ENCODE measurements at regions not wholly inside any gene's neighbourhood (a gene's known extent, or its start where the extent isn't known, plus 50 kb on each side); places are given as distances from the start of the nearest gene placed in this dataset.

- no peak for TF ChIP-seq CEBPB (IDR thresholded peaks at IDR 0.05)
- TF ChIP-seq TCF12 (IDR thresholded peaks at IDR 0.05; ENCODE audit: low read depth) = no peak
- no peak for TF ChIP-seq CREB1 (IDR thresholded peaks at IDR 0.05; ENCODE audit: low read depth)
- TF ChIP-seq USF1 (IDR thresholded peaks at IDR 0.05) = no peak
- TF ChIP-seq ZBTB7A (IDR thresholded peaks at IDR 0.05; ENCODE audit: low read depth) = no peak
- no peak for TF ChIP-seq EP300 (IDR thresholded peaks at IDR 0.05; ENCODE audit: borderline replicate concordance)
- TF ChIP-seq YY1 (IDR thresholded peaks at IDR 0.05; ENCODE audit: low read depth) = no peak
- no peak for TF ChIP-seq TAF1 (IDR thresholded peaks at IDR 0.05; ENCODE audit: low read depth)
- TF ChIP-seq, protein P1, sequence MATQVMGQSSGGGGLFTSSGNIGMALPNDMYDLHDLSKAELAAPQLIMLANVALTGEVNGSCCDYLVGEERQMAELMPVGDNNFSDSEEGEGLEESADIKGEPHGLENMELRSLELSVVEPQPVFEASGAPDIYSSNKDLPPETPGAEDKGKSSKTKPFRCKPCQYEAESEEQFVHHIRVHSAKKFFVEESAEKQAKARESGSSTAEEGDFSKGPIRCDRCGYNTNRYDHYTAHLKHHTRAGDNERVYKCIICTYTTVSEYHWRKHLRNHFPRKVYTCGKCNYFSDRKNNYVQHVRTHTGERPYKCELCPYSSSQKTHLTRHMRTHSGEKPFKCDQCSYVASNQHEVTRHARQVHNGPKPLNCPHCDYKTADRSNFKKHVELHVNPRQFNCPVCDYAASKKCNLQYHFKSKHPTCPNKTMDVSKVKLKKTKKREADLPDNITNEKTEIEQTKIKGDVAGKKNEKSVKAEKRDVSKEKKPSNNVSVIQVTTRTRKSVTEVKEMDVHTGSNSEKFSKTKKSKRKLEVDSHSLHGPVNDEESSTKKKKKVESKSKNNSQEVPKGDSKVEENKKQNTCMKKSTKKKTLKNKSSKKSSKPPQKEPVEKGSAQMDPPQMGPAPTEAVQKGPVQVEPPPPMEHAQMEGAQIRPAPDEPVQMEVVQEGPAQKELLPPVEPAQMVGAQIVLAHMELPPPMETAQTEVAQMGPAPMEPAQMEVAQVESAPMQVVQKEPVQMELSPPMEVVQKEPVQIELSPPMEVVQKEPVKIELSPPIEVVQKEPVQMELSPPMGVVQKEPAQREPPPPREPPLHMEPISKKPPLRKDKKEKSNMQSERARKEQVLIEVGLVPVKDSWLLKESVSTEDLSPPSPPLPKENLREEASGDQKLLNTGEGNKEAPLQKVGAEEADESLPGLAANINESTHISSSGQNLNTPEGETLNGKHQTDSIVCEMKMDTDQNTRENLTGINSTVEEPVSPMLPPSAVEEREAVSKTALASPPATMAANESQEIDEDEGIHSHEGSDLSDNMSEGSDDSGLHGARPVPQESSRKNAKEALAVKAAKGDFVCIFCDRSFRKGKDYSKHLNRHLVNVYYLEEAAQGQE (IDR thresholded peaks at IDR 0.05; ENCODE audit: low read depth) = no peak
- TF ChIP-seq FOXM1 (IDR thresholded peaks at IDR 0.05; ENCODE audit: borderline replicate concordance, low read depth) = no peak
- TF ChIP-seq MAX (IDR thresholded peaks at IDR 0.05) = no peak
- no peak for TF ChIP-seq EGR1 (IDR thresholded peaks at IDR 0.05)
- no peak for TF ChIP-seq NFIC (IDR thresholded peaks at IDR 0.05)
- no peak for TF ChIP-seq TEAD4 (IDR thresholded peaks at IDR 0.05)
- no peak for TF ChIP-seq RAD21 (IDR thresholded peaks at IDR 0.05; ENCODE audit: low read depth)
Measured at GRCh38 chr5:52255308-52255707, 532.4 kb upstream of the ITGA1 start.

GRCh38 chr5:52262844-52263243 is 524.9 kb upstream of the ITGA1 start:
- TF ChIP-seq FOXM1 (IDR thresholded peaks at IDR 0.05; ENCODE audit: borderline replicate concordance, low read depth) (no peak), TAF1 (IDR thresholded peaks at IDR 0.05; ENCODE audit: low read depth) (no peak), CREB1 (IDR thresholded peaks at IDR 0.05; ENCODE audit: low read depth) (no peak), USF1 (IDR thresholded peaks at IDR 0.05) (no peak), EP300 (IDR thresholded peaks at IDR 0.05; ENCODE audit: borderline replicate concordance) (no peak), ZBTB7A (IDR thresholded peaks at IDR 0.05; ENCODE audit: low read depth) (no peak), CEBPB (IDR thresholded peaks at IDR 0.05) (no peak), MAX (IDR thresholded peaks at IDR 0.05) (no peak), TCF12 (IDR thresholded peaks at IDR 0.05; ENCODE audit: low read depth) (no peak), NFIC (IDR thresholded peaks at IDR 0.05) (no peak), YY1 (IDR thresholded peaks at IDR 0.05; ENCODE audit: low read depth) (no peak), TEAD4 (IDR thresholded peaks at IDR 0.05) (no peak), RAD21 (IDR thresholded peaks at IDR 0.05; ENCODE audit: low read depth) (no peak), EGR1 (IDR thresholded peaks at IDR 0.05) (no peak)
- TF ChIP-seq, protein P1 (IDR thresholded peaks at IDR 0.05; ENCODE audit: low read depth) = no peak

GRCh38 chr5:52269401-52269800 is 518.3 kb upstream of the ITGA1 start:
- TF ChIP-seq YY1 (IDR thresholded peaks at IDR 0.05; ENCODE audit: low read depth) (no peak), FOXM1 (IDR thresholded peaks at IDR 0.05; ENCODE audit: borderline replicate concordance, low read depth) (no peak), TAF1 (IDR thresholded peaks at IDR 0.05; ENCODE audit: low read depth) (no peak), CREB1 (IDR thresholded peaks at IDR 0.05; ENCODE audit: low read depth) (no peak), MAX (IDR thresholded peaks at IDR 0.05) (no peak), NFIC (IDR thresholded peaks at IDR 0.05) (no peak), ZBTB7A (IDR thresholded peaks at IDR 0.05; ENCODE audit: low read depth) (no peak), CEBPB (IDR thresholded peaks at IDR 0.05) (no peak), RAD21 (IDR thresholded peaks at IDR 0.05; ENCODE audit: low read depth) (no peak), TCF12 (IDR thresholded peaks at IDR 0.05; ENCODE audit: low read depth) (no peak), USF1 (IDR thresholded peaks at IDR 0.05) (no peak), EGR1 (IDR thresholded peaks at IDR 0.05) (no peak), TEAD4 (IDR thresholded peaks at IDR 0.05) (no peak), EP300 (IDR thresholded peaks at IDR 0.05; ENCODE audit: borderline replicate concordance) (no peak)
- TF ChIP-seq, protein P1 (IDR thresholded peaks at IDR 0.05; ENCODE audit: low read depth) = no peak

Measured in Ishikawa (cell line).